ENCODE measurements at regions not wholly inside any gene's neighbourhood (a gene's known extent, or its start where the extent isn't known, plus 50 kb on each side); places are given as distances from the start of the nearest gene placed in this dataset.

DNA sequence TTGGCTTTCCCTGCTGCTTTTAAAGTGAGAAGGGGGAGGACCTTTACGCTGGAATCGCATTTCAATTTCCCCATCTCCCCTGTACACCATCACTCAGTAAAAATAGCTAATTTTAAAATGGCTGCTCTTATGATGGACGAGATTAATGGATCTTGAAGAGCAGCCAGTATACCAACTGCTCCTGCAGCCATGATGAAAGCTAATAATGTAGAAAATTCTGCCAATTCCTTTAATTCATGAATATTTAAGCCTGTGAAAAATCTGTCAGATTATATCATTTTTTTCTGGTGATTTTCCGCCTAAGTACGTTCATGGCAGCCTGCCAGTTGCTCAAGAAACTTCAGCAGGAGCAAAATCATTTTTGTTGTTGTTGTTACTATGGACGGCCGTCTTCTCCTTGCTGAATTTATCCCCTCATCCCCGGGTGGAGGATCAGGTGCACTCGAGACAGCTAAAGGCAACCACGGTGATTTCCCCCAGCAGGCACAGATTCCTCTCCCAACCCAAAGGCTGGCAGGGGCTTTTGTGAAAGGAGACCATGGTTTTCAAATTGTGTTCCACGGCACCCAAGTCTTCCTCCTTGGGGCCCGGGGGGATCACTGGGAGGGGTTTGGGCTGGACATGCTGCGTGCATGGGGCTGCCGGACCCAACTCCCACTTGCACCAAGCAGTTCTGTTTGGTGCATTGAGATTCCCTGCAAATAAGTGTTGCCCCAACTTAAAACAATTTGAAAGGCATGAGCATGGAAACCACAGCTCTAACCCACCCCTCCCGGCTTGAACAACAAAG is 289.6 kb downstream of the UACA start:
- Histone ChIP-seq H3K27ac (replicated peaks in 1 of 4) (peak overlapping the region; percentile 19 to 84 (median 74)), H3K9me3 (no peaks in the 10 kb centered on the region), H3K4me3 (peak overlapping the region in 2 of 4 donors; percentile 28 to 44), H3K36me3 (no peaks in the 10 kb centered on the region), H3K4me1 (peaks cover 7 to 37% (median 23%) of the 10 kb centered on the region in 4 donors), H3K27me3 (peaks cover 0 to 5% (median 0%) of the 10 kb centered on the region in 4 donors)
- TF ChIP-seq POLR2A (IDR thresholded peaks at IDR 0.05; ENCODE audit: low read depth) (no peak), EP300 (IDR thresholded peaks at IDR 0.05) (no peak)
- no peak for DNase-seq (ENCODE audit: extremely low spot score)
- intact Hi-C loops (cut with DNase I): no loop called here
- WGBS: 47% methylated on average over 15 of the region's 15 CpGs

DNA sequence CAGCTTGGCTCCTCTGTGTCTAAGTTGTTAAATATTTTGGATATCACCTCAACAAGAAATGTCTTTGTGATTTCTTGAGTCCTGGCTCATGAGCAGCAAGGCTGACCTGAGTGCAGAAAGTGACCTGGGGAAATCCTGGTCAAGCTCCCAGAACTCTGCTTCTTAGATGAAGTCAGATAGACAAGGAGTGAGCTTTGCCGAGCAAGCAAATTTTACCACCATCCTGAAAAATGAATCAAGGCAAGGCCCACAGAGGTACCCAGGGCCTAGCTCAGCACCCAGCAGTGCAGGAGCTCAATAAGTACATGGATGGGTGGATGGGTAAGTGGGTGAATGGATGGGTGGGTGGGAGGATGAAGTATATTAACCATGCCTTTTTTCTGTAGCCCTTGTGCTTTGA is 291.8 kb downstream of the UACA start:
- Histone ChIP-seq H3K36me3 (no peaks in the 10 kb centered on the region), H3K9me3 (no peaks in the 10 kb centered on the region), H3K4me3 (no peak overlapping the region), H3K27me3 (peaks cover 0 to 5% (median 0%) of the 10 kb centered on the region in 4 donors), H3K4me1 (peaks cover 7 to 32% (median 22%) of the 10 kb centered on the region in 4 donors), H3K27ac (replicated peaks in 1 of 4) (no peak overlapping the region)
- WGBS: 0% methylated on average over 1 of the region's 1 CpG
- intact Hi-C loops (cut with DNase I): no loop called here
- no peak for DNase-seq (ENCODE audit: extremely low spot score)
- no peak for TF ChIP-seq EP300 (IDR thresholded peaks at IDR 0.05)
- TF ChIP-seq, protein P1, sequence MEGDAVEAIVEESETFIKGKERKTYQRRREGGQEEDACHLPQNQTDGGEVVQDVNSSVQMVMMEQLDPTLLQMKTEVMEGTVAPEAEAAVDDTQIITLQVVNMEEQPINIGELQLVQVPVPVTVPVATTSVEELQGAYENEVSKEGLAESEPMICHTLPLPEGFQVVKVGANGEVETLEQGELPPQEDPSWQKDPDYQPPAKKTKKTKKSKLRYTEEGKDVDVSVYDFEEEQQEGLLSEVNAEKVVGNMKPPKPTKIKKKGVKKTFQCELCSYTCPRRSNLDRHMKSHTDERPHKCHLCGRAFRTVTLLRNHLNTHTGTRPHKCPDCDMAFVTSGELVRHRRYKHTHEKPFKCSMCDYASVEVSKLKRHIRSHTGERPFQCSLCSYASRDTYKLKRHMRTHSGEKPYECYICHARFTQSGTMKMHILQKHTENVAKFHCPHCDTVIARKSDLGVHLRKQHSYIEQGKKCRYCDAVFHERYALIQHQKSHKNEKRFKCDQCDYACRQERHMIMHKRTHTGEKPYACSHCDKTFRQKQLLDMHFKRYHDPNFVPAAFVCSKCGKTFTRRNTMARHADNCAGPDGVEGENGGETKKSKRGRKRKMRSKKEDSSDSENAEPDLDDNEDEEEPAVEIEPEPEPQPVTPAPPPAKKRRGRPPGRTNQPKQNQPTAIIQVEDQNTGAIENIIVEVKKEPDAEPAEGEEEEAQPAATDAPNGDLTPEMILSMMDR (IDR thresholded peaks at IDR 0.05): no peak

DNA sequence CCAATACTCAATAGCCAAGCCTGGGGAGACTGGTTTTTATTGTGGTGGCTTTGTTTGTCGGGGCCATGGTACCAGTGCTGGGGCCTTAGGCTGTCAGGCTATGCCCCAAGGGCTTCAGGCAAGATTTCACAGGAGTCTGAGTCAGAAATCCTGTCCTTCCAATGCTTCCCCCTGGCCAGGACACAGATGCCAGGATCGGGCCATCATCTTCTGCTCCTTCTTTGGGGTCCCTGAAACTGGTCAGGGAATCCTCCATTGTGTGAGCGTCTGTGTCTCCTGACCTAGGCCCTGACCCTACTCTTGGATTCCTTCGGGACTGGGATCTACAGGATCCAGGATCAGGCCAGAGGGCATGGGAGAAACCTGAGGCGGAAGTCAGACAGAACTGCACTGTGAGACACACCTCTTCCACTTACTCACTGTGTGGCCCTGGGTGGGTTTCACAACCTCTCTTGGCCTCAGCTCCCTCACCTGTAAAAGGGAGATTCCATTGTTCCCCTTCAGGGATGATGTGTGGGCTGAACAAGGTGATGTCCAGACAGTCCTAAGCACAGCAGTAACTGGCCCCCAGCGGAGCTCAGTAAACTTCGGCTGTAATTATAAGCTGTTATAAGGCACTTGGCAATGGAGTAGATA is 292.7 kb downstream of the UACA start:
- WGBS: 91% methylated on average over 3 of the region's 7 CpGs
- TF ChIP-seq POLR2A (IDR thresholded peaks at IDR 0.05; ENCODE audit: low read depth): no peak
- TF ChIP-seq POLR2AphosphoS5 (IDR thresholded peaks at IDR 0.05): no peak
- TF ChIP-seq, protein P1 (IDR thresholded peaks at IDR 0.05): no peak
- no peak for TF ChIP-seq EP300 (IDR thresholded peaks at IDR 0.05)
- H3K4me3 ChIP-seq: no peak overlapping the region

DNA sequence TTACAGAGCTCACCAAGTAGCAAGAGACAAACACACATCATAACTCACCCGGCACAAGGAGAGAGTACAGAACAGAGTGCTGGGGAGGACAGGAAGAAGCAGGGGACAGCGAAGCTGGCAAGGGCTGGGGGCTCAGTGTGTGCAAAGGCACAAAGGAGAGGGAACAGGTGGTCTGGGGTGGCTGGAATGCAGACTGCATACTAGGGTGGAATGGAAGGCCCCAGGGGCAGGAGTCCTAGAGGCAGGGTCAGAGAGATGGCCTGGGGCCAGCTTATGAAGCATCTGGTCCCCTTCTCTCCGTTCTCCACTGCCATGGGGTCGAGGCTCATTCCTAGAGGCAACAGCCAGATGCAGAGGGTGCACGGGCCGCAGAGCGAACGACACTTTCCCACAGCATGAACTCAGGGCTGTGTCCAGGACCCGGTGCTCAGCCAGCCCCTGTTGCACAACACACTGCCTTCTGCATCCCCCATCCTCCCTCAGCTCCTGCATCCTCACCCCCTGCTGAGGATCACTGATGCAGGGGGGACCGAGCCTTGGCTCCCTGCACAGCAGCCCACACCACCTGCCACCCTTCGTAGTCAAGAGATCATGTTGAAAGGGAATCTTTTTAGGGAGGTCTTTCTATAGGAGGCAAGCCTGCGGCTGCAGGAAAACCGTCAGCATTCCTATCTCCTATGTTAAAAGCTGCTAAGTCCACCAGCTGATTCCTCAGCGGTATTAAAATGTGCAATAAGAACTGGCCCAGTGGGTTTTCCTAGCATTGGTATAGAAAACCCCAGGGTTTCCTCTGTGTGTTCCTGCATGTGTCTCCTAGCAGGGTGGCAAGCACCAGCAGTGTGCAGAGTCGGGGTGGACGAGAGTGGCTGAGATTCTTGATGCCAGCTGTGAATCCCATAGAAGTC is 293.5 kb downstream of the UACA start:
- no peaks in the 10 kb centered on the region for H3K36me3 ChIP-seq
- no peak overlapping the region for H3K27ac ChIP-seq (replicated peaks in 1 of 4)
- H3K27me3 ChIP-seq: peaks cover 0 to 5% (median 0%) of the 10 kb centered on the region in 4 donors
- 76% methylated on average over 14 of the region's 16 CpGs for WGBS
- H3K4me1 ChIP-seq: peaks cover 7 to 19% (median 17%) of the 10 kb centered on the region in 4 donors
- H3K4me3 ChIP-seq: no peak overlapping the region
- intact Hi-C loops (cut with DNase I): loop anchor here (10.0 kb wide), 1 partner anchor 375 kb away; the partner anchor contains the start of gene TLE3
- no peak for DNase-seq (ENCODE audit: extremely low spot score)
- no peak for TF ChIP-seq POLR2A (IDR thresholded peaks at IDR 0.05; ENCODE audit: low read depth)
- TF ChIP-seq, protein P1 (IDR thresholded peaks at IDR 0.05): no peak
- TF ChIP-seq POLR2AphosphoS5 (IDR thresholded peaks at IDR 0.05): no peak
- TF ChIP-seq EP300 (IDR thresholded peaks at IDR 0.05): no peak
- H3K9me3 ChIP-seq: no peaks in the 10 kb centered on the region

More for the DNA sequence above, 292.7 kb downstream of the UACA start:
- H3K27me3 ChIP-seq: peaks cover 0 to 5% (median 0%) of the 10 kb centered on the region in 4 donors
- no peak overlapping the region for H3K27ac ChIP-seq (replicated peaks in 1 of 4)
- no peaks in the 10 kb centered on the region for H3K36me3 ChIP-seq
- no peaks in the 10 kb centered on the region for H3K9me3 ChIP-seq
- no peak for DNase-seq (ENCODE audit: extremely low spot score)
- H3K4me1 ChIP-seq: peaks cover 7 to 26% (median 21%) of the 10 kb centered on the region in 4 donors
- intact Hi-C loops (cut with DNase I): no loop called here
